Panc1 (cell line): ENCODE measurements at regions not wholly inside any gene's neighbourhood (a gene's known extent, or its start where the extent isn't known, plus 50 kb on each side); places are given as distances from the start of the nearest gene placed in this dataset. TPM values are rescaled to one million over a fixed set of nuclear protein-coding genes. Genes with fewer than 3 reads are reported as not detected.

Experiments used
- ATAC-seq: fragments of 200-7000 bp; cut with Tn5 transposase; 2 replicates; pipeline ENCODE4 v1.9.1; 2020; ENCODE audit warnings: mild to moderate bottlenecking, moderate library complexity
- BruUV-seq: library from RNA; stranded (reverse); fragments of 400-500 nt; replicated peaks from 2 replicates; lab custom pipeline; 2021; lab: Mats Ljungman, UMichigan
- CTCF ChIA-PET: fragments of 300-600 bp; sonication (Branson Sonifier 250); formaldehyde crosslinking; loops from one replicate; lab custom pipeline; 2022; ENCODE audit warnings: antibody characterized with exemption; lab: Charles Lee
- POLR2A ChIA-PET: fragments of 300-600 bp; sonication (Branson Sonifier 250); formaldehyde crosslinking; loops from one replicate; lab custom pipeline; 2022; ENCODE audit warnings: antibody characterized with exemption; lab: Charles Lee
- DNase-seq: peaks from one replicate; pipeline ENCODE4 v3.0.0-alpha.2; 2010; ENCODE audit warnings: low read depth, low spot score
- H3K27ac ChIP-seq: 2 replicates; pipeline ENCODE4 v1.5.1; 2011; ENCODE audit warnings: mild to moderate bottlenecking, low read length, inconsistent platforms
- H3K27me3 ChIP-seq: fragments of 200-500 bp; sonication (Bioruptor generic); 2 replicates; pipeline ENCODE4 v1.6.0; 2014; ENCODE audit warnings: low read length, inconsistent platforms; ENCODE audit not compliant: control insufficient read depth, insufficient read depth
- H3K36me3 ChIP-seq: fragments of 200-500 bp; sonication (Bioruptor generic); 2 replicates; pipeline ENCODE4 v1.5.1; 2014; ENCODE audit warnings: inconsistent platforms, mild to moderate bottlenecking, low read length, moderate library complexity; ENCODE audit not compliant: control insufficient read depth, insufficient read depth
- H3K4me1 ChIP-seq: 2 replicates; pipeline ENCODE4 v1.5.1; 2011; ENCODE audit warnings: inconsistent platforms, mild to moderate bottlenecking, low read length, moderate library complexity; ENCODE audit not compliant: control insufficient read depth, insufficient read depth
- H3K4me3 ChIP-seq, 2 experiments: 2 replicates each; pipeline ENCODE4 v1.5.1; 2011 to 2012; ENCODE audit warnings: low read depth in 2 of 2, low read length in 2 of 2, mild to moderate bottlenecking in 2 of 2, inconsistent platforms in 1 of 2, moderate library complexity in 1 of 2
- H3K9me3 ChIP-seq: fragments of 200-500 bp; sonication (Bioruptor generic); 2 replicates; pipeline ENCODE4 v1.5.1; 2014; ENCODE audit warnings: low read depth, mild to moderate bottlenecking, inconsistent platforms, low read length, moderate library complexity; ENCODE audit not compliant: control insufficient read depth, insufficient read depth
- CTCF ChIP-seq: fragments of 450-650 bp; IDR thresholded peaks from 2 replicates; pipeline ENCODE4 v1.5.1; 2017; ENCODE audit warnings: mild to moderate bottlenecking
- POLR2AphosphoS5 ChIP-seq: IDR thresholded peaks from 2 replicates; pipeline ENCODE4 v1.6.1; 2012; ENCODE audit warnings: mild to moderate bottlenecking, low read depth, low read length, moderate library complexity
- REST ChIP-seq, 2 experiments: IDR thresholded peaks; 2 replicates each; pipeline ENCODE4 v1.6.1; 2011 to 2012; ENCODE audit warnings: low read depth in 2 of 2, control low read depth in 1 of 2, low read length in 1 of 2, mild to moderate bottlenecking in 1 of 2, moderate library complexity in 1 of 2; ENCODE audit not compliant: insufficient read depth in 1 of 2
- SIN3A ChIP-seq: IDR thresholded peaks from 2 replicates; pipeline ENCODE4 v1.6.1; 2012; ENCODE audit warnings: low read depth, mild to moderate bottlenecking, low read length, moderate library complexity, borderline replicate concordance; ENCODE audit not compliant: insufficient read depth
- TCF7L2 ChIP-seq: IDR thresholded peaks from 2 replicates; pipeline ENCODE4 v1.6.1; 2011; ENCODE audit warnings: mild to moderate bottlenecking, low read depth, low read length, inconsistent platforms
- in situ Hi-C: cut with HindIII; loops from 2 replicates; pipeline ENCODE4 v1.10.0; 2016; ENCODE audit warnings: low sequenced_read_pairs, low pct_unique_long_range_greater_than_20kb
- intact Hi-C: fragments of 100-400 bp; cut with micrococcal nuclease; formaldehyde crosslinking; loops from one replicate; pipeline ENCODE4 v1.10.0; 2022; ENCODE audit not compliant: unreplicated experiment
- microRNA-seq: library from miRNA; unstranded; fragments of <30 nt; microRNA quantifications from one replicate; pipeline ENCODE4 v1.1.0, GENCODE V29; 2020; ENCODE audit not compliant: unreplicated experiment

- ATAC-seq (no peak), DNase-seq (no peak)
- in situ Hi-C loops: no loop called here
- H3K4me1 ChIP-seq: no peaks in the 10 kb centered on the region
- CTCF ChIA-PET: no interaction called here
- H3K4me3 ChIP-seq: no peak overlapping the region
- no peaks in the 10 kb centered on the region for H3K27me3 ChIP-seq
- intact Hi-C loops: no loop called here
- POLR2A ChIA-PET: no interaction called here
- H3K9me3 ChIP-seq: no peaks in the 10 kb centered on the region
- no peak for TF ChIP-seq POLR2AphosphoS5
- no peak for TF ChIP-seq SIN3A
- TF ChIP-seq REST (IDR thresholded peaks at IDR 0.05; ENCODE audit: insufficient read depth in 1 of 2, low read depth in 2 of 2, low read length in 1 of 2): no peak
- no peak for TF ChIP-seq CTCF
- TF ChIP-seq TCF7L2: no peak
- BruUV-seq: no TSS peak
- H3K27ac ChIP-seq: no peak overlapping the region
- H3K36me3 ChIP-seq: no peaks in the 10 kb centered on the region
Measured at GRCh38 chr5:129405222-129405621, 54.9 kb upstream of the ADAMTS19 start.

DNA sequence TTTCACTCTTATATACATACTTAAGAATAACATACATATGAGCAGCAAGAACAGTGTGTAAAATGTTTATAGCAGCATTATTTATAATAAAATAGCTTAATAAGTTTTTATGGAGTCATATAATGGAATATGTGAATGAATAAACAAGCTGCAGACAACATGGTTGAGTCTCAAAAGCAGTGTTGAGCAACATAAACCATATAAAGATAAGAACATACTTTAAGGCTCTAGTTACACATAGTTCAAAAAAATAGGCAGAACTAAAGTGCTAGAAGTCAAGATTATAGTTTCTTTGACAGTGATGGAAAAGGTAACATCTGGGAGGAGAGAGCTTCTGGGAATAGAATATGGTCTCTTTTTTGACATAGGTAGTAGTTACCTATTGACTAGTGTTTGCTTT, 53.7 kb upstream of the ADAMTS19 start:
- ATAC-seq (no peak), DNase-seq (no peak)
- Histone ChIP-seq H3K4me1 (no peaks in the 10 kb centered on the region), H3K4me3 (no peak overlapping the region), H3K36me3 (no peaks in the 10 kb centered on the region), H3K27me3 (no peaks in the 10 kb centered on the region), H3K9me3 (no peaks in the 10 kb centered on the region), H3K27ac (no peak overlapping the region)
- ChIA-PET CTCF (no interaction called here), POLR2A (no interaction called here)
- in situ Hi-C loops: no loop called here
- TF ChIP-seq POLR2AphosphoS5: no peak
- no peak for TF ChIP-seq TCF7L2
- no peak for TF ChIP-seq CTCF
- TF ChIP-seq SIN3A: no peak
- TF ChIP-seq REST (IDR thresholded peaks at IDR 0.05; ENCODE audit: insufficient read depth in 1 of 2, low read depth in 2 of 2, low read length in 1 of 2): no peak
- intact Hi-C loops: no loop called here
- no TSS peak for BruUV-seq

Small RNA genes in the stretch of these regions (microRNA-seq; reads per million reads assigned to microRNA genes)
- not detected for gene MIR4460
